HG03196 (cell line): ENCODE measurements at regions not wholly inside any gene's neighbourhood (a gene's known extent, or its start where the extent isn't known, plus 50 kb on each side); places are given as distances from the start of the nearest gene placed in this dataset.

Experiments
- ATAC-seq: cut with Tn5 transposase; IDR thresholded peaks from one replicate; pipeline ENCODE4 v1.9.1; 2021; ENCODE audit not compliant: unreplicated experiment

DNA sequence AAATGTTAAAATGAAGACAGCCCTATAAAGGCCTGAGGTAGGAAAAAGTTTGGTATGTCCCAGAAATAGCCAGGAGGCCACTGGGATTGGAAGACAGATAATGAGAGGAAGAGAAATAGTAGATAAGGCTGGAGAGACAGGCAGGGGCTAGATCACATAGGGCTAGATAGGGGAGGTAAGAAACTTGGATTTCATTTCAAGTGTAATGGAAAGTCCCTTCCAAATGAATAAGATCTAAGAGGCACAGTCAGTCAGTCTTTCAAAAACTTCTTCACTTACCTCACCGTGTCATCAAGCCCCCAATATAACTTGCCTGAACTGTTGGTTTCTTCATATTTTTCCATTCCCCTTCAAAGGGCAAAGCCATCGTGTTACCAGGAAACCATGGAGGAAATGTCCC is 121.8 kb downstream of the SPCS3 start:
- no peak for ATAC-seq

DNA sequence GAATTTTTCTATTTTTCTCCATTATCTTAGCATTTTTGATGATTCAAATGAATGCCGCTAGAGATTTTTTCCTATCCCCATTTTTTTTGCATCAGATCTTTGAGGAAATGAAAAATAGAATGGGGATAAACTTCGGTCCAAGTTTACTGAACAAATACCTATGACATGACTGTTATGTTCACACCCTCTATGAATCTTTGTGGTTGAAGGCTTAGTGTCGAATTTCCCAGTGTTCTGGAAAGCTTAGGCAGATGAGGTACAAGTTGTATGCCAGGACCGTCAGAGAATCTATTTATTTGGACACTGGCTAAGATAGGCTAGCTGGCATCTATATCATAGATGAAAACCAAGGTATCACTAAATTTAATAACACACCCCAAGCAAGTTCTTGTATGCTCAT is 123.4 kb downstream of the SPCS3 start:
- ATAC-seq: no peak

DNA sequence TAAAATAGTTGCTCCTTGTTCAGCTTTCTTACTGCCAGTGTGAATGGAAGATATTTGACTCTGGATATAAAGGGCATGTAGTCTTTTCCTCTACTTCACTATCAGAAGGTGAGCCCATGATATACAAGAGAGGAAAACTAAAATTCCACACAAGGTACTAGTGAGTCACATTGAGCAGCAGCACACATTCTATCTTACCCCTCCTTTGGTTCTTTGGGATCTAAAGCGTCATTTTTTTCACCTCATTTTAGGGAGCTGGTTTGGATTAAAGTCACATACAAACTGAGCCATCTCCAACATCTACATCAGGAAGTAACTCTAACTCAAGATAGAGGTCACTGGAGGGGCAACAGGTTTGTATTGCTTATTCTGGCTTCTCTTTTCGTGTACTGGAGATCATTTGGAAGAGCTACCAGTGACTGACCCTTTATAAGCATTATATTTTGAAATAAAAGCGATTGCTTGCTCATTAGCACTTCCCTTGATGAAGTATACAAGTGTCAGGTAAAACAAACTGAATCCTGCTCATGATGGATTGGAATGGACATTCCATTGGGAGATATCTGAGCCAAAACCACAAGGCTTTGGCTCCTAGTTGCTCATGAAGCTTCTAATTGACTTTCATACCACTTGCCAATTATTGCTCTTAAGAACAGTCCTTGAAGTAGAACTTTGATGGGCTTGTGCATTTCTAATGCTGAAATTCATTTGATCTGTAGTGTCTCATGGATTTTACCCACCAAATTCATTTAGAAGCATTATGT is 124.1 kb downstream of the SPCS3 start:
- ATAC-seq: no peak

DNA sequence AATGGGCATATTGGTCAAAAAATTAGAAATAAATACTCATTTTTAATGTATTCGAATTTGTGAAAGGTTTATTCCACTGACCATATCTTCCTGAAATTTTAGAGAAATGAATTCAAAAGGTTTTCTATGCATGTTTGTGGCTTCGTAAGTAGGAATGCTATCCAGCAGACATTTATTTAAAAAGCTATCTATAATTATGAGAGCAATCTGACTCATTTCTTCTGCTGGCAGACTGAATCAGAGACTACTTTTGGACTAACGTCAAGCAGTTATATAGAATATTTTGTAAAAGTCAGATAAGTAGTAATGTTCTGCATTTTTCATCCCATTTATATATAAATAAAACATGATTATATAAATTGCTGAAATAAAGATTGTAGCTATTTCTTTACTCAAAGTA is 125.0 kb downstream of the SPCS3 start:
- no peak for ATAC-seq

DNA sequence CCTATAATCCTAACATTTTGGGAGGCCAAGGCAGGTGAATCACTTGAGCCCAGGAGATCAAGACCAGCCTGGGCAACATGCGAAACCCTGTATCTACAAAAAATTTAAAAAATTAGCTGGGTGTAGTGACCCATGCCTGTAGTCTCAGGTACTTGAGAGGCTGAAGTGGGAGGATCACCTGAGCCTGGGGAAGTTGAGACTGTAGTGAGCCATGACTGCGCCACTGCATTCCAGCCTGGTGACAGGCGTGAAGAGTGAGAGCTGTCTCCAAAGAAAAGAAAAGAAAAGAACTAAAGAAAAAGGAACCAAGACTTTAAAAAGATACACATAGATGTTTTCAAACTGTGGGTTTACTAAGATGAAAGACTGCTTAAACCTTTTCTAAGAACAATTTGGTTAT is 129.0 kb downstream of the SPCS3 start:
- no peak for ATAC-seq

DNA sequence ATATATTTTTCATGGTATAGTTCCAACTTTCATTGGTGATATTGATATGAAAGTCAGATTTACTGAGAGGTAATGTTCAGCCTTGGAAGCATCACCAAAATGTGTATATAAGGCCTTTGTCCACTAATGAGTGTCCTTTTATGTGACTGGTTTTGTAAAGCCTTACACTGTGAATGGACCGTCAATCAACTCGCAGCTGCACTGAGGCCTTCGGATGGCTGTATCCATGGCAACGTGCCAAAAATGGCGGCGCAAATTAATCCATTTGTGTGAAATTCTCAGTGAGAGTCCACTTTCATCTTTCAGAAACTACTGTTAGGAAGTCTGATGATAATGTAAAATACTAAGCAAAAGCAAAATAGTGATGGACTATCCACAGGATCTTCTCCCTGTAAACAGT is 131.7 kb downstream of the SPCS3 start:
- ATAC-seq: no peak

DNA sequence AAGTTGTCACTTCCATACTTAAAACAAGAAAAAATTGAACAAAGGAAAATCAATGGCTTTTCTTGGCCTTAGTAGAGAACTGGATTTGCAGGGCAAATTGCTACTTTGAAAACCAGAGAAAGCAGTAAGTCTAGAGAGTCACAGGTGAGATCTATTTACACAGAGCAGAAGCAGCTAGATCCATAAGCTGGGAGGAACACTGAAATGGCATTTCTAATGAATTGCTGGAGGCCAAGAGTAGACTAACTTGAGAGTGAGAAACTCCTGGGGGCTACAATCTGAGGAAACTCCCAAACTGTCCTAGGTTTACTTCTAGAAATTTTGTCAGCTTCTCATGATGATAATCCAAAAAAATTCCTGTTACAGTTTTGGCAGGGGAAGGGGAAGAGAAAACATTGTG is 133.3 kb downstream of the SPCS3 start:
- ATAC-seq: no peak

DNA sequence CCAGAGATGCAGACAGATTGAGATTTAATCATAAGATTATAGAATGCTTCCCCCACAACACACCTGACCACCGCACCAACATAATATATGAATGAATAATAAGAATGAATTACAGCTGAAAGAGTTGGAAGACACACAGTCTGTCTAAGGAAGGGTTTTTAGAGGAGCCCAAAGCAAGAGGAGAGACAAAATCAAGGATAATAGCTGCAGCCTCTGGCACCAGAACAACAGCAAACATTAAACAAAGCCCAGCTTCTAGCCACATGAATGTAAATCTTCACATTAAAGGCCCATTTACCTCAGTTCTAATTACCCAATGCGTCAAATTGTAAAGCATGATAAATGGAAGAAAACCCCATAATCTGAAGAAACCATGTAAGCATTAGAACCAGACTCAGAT is 133.9 kb downstream of the SPCS3 start:
- ATAC-seq: no peak

DNA sequence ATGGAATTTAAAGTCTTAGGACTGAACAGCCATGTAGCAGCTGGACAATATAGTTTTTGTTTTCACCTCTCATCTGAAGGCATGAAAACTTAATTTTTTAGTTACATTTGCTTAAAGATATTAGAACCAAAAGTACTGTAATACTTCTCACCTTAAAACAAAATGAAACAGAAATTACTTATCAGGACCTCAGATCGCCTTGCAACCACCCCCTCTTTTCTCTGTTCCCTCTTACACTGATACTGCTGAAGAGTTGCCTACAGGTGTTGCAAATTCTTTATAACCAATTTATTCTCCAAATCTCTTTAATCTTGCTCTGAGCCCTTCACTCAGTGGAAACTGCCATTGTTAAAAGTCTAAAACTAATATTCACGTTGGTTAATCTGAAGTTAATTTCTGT is 145.0 kb downstream of the SPCS3 start:
- ATAC-seq: peak; percentile 98

DNA sequence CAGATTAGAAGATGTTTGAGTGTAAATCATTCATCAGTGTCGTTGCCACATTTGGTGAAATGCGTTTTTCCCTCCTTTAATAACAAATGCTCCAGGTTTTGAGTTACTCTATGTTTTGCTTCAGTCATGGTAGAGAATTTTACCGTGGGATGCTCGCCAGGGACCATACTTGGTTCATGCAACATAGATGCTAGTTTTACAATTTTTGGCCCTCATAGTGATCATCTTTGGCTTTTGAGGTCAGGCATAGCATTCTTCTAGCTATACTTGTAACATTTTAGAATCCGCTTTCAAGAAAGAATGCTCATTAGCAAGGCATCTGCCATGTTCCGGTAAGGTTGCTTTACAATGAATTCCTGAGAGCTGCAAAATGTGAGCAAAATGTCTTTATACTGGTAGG is 147.2 kb downstream of the SPCS3 start:
- ATAC-seq: no peak

DNA sequence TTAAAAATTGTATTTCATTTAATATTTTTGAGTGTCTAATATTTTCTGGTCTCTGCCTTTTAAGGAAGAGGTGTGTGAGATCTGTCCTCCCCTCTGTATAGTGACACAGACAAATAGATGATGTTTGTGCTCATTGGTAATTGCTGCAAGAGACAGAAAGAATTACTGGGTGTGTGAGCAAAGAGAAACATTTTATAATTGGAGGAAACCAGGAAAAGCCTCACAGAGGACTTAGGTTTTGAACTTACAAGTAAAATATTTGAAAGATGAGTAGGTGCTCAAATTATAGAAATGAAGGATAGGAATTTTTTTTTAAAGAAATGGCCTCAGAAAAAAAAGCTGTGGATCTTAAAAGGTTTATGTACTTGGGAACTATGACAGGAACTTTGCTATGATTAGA is 149.8 kb downstream of the SPCS3 start:
- ATAC-seq: no peak

DNA sequence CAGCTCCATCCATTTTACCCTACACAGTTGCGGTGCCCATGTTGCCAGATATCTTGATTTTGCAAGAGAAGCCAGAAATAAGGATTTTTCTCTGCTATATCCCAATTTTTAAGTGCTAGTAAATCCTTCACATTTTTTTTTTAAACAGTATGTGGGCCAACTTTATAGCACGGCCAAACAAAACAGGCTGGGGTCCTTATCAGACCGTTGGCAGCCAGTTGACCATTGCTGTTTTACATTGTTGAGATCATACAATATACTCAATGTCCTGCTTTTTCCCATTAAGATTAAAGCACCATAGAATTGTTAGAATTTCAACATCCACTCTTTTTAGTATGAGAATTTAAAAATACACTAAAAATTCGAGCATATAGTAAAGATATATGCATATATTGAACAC is 150.9 kb downstream of the SPCS3 start:
- ATAC-seq: no peak

DNA sequence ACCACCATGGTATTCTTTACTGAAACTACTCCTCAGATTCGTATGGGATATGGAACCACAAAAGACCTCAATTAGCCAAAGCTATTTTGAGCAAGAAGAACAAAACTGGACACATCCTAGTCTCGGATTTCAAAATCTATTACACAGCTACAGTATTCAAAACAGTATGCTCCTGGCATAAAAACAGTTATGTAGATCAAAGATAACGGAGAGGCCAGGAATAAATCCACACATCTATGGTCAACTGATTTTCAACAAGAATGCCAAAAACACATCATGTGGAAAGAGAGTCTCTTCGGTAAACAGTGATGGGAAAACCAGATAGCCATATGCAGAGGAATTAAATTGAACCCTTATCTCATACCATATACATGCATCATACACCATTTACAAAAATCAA is 155.3 kb downstream of the SPCS3 start:
- no peak for ATAC-seq

DNA sequence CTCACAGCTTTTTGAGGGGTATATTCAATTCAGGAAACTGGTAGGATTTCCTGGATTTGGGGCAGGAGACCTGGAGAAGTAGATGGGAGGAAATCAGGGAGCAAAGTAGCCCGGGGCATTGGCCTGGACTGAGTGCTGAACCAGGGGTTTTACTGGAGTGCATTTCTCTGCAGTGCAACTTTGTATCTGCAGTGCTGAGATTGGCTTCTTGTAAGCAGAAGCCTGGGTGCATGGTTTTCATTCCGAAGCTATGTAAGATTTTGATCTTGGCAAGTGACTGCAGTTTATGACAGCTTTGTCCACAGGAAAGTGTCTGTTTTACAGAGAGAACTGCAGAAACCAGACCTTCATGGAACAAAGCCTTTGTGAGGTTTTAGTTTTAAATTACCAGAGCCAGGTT is 158.3 kb downstream of the SPCS3 start:
- ATAC-seq: no peak

DNA sequence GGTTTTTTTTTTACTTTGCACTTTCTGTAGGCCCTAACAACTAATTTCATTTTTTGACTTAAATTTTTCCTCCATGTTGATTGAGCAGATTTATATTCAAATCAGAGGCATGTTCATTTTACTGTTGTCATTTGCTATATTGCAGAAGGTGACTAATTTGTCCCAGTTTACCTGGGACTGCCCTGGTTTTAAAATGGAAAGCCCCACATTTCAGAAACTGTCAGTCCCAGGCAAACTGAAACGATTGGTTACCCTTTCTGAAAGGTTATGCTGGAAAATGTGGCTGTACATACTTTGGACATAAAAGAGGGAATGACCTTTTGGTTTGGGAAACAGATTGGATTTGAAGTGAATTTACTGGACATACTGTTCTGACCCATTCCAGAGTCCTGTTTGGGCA is 160.0 kb downstream of the SPCS3 start:
- peak; percentile 61 for ATAC-seq

DNA sequence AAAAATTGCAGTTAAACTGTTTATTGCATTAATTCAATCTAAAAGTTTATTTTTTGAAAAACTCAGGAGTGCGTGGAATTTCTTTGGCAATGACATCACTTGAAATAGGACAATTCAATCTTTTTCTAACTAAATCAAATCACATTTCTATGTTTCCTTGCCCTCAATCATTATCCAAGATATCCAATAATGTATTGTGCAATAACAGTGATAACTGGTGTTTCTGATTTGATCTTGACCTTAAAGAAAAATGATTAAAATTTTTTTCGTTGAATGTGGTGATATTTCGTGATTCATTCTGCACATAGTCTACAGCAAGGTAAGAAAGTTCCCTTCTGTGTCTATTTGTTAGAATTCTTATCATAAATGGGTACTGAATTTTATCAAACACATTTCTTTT is 163.2 kb downstream of the SPCS3 start:
- no peak for ATAC-seq

DNA sequence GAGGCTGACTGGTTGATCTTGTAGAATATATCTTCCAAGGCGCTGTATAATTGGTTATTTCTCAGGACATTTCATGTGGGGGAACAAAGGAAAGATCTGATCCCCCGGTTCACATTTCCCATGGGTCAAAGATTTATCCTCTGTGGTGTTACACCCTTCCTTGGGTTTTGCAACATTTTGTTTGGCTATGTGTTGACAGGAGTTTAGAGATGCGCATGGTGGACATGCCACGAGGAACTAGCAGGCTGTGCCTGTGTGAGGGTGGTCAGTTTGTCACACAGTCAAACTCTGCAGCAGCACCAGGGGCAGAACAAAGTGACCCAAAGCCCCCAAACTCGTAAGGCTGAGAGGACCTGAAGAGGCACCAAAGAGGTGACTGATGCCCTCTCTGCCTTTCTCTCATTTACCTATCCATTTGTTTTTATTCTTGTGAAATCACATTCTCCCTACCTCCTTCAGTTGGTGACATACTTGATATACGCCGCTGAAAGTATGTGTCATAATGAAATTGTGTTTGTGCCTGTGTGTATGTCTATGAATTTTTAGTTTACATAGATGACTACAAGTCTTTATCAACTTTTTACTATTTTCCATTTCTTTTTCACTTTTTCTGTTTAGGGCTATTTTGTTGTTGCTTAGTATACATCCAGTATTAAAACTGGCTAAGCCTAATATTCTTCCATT is 164.7 kb downstream of the SPCS3 start:
- ATAC-seq: no peak

DNA sequence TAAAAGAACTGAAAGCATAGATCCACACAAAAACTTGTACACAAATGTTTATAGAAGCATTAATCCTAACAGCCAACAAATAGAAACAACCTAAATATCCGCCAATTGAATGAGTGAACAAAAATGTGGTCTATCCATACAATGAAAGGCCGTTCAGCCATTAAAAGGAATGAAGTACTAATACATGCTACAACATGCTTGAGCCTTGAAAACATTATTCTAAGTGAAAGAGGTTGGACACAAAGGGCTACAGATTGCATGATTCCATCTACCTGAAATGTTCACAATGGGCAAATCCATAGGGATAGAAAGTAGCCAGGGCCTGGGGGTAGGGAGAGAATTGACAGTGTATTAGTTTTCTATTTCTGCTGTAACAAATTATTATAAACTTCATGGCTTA is 169.2 kb downstream of the SPCS3 start:
- no peak for ATAC-seq

DNA sequence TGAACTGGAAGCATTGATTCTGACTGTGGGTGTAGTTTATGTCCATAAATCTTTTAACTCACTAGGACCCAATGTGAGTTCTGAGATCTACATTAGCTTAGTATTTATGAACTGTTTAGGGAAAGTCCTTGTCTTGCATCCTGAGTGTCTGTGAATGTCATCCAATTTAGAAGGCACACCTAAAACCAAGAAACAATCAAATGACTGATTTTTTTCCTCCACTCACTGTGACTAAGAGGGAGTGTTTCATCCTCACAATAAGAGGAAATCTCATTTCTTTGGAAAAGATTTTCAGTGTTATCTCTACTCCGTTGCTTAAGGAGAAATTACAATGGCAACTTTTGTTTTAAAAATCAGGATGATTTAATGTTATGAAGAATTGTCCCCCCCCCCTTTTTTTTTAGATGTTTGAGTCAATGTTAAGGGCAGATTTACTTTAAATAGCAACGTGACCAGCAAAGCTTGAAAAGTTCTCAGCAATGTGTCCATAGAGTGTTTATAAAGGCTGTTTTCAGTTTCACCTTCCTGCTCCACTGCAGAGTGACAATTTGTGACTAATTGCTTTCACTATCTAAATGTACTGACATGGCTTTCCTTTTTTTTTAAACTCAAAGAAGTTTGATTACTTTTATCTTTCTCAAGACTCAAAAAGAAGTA is 173.0 kb downstream of the SPCS3 start:
- peak; percentile 100 for ATAC-seq

DNA sequence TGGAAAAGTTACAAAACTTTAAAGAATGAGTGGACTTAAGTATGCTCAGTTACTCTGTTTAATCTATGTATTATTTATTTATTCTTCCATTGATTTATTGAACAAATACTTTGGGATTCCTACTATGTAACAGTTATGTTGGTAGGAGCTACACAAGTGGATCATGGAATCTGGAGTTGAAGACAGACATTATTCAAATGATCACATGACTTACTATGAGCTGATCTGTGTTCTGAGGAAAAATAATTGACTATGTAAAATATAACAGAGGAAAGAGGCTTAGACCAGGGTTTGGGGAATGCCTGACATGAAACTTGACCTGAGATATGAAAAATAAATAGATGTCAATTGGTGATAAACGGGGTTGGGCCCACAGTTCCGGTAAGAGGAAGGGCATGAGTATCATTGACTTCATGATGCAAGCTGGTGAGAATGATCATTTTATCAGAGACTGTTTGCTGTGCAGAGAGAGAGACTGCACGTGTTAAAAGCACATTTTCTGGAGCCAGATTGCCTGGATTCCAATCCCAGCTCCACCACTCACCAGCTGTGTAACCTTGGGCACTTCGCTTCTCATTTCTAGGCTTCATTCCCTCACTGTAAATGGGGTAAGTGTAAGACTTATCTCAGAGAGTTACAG is 179.0 kb downstream of the SPCS3 start:
- no peak for ATAC-seq

DNA sequence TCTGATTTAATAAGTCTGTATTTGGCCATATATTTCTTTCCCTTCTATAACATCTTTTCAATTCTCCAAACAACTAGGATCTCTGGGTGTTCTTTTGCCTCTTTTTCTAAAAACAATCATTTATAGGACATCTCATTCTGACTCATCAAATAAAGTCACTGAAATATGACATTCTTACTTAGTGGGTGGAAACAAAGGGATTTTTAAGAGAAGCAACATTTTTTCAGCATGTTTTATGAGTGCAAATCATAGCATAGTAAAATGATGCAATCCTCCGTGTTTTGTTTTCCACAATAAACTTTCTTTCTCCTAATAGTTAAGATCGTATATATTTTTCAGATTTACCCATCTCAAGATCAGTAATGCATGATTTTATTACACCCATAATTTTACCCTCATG is 179.8 kb downstream of the SPCS3 start:
- ATAC-seq: no peak

DNA sequence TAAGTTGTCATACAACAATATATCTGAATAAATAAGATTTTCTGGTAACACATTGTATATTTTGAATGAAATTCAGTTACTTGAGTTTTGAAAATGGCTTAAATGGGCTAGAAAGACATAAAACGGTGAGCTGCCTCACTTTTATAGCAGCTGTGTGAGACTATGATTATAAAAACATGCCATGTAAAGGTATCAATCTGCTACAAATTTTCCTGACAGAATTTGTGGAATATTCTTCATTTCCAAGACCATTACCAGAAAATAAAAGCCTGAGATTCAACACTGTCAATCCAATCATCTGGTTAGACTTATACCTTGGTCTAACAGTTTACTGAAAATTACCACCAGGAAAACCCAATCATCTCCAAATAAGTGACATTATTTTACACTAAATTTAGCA is 181.1 kb downstream of the SPCS3 start:
- ATAC-seq: no peak
